SK-N-SH treated with all-trans-retinoic acid at 6 μM for 48 hours (cell line): ENCODE measurements at regions not wholly inside any gene's neighbourhood (a gene's known extent, or its start where the extent isn't known, plus 50 kb on each side); places are given as distances from the start of the nearest gene placed in this dataset.

Source experiments
- ATAC-seq: fragments of 200-7000 bp; cut with Tn5 transposase; 3 replicates; pipeline ENCODE4 v1.9.1; 2020; ENCODE audit warnings: mild to moderate bottlenecking, moderate library complexity
- ARNTL ChIP-seq: fragments of 450-650 bp; formaldehyde crosslinking; IDR thresholded peaks from 2 replicates; pipeline ENCODE4 v1.5.0; 2020; ENCODE audit warnings: low read depth, mild to moderate bottlenecking, moderate library complexity, borderline replicate concordance
- BACH2 ChIP-seq: fragments of 250-450 bp; sonication (Bioruptor Pico); IDR thresholded peaks from 2 replicates; pipeline ENCODE4 v1.9.0; 2021; ENCODE audit warnings: mild to moderate bottlenecking, borderline replicate concordance
- CREB5 ChIP-seq: fragments of 250-450 bp; sonication (Bioruptor Pico); IDR thresholded peaks from 2 replicates; pipeline ENCODE4 v1.5.1; 2020; ENCODE audit warnings: low read depth, mild to moderate bottlenecking, moderate library complexity
- CSDC2 ChIP-seq: fragments of 250-450 bp; sonication (Bioruptor Pico); IDR thresholded peaks from 2 replicates; pipeline ENCODE4 v1.5.0; 2020; ENCODE audit warnings: mild to moderate bottlenecking, moderate library complexity
- CSRNP3 ChIP-seq: fragments of 250-450 bp; sonication (Bioruptor Pico); IDR thresholded peaks from 2 replicates; pipeline ENCODE4 v1.5.1; 2021; ENCODE audit warnings: mild to moderate bottlenecking, moderate library complexity
- ESRRG ChIP-seq: fragments of 250-450 bp; sonication (Bioruptor Pico); IDR thresholded peaks from 2 replicates; pipeline ENCODE4 v1.6.1; 2021; ENCODE audit warnings: mild to moderate bottlenecking
- GLIS3 ChIP-seq: fragments of 250-450 bp; sonication (Bioruptor Pico); IDR thresholded peaks from 2 replicates; pipeline ENCODE4 v1.5.0; 2020; ENCODE audit warnings: mild to moderate bottlenecking, moderate library complexity
- ISL1 ChIP-seq: fragments of 250-450 bp; sonication (Bioruptor Pico); IDR thresholded peaks from 2 replicates; pipeline ENCODE4 v2.1.2; 2022; ENCODE audit warnings: mild to moderate bottlenecking, moderate library complexity
- OSR1 ChIP-seq: fragments of 250-450 bp; sonication (Bioruptor Pico); IDR thresholded peaks from 2 replicates; pipeline ENCODE4 v1.8.0; 2022; ENCODE audit warnings: moderate library complexity, mild to moderate bottlenecking, inconsistent platforms
- PATZ1 ChIP-seq: fragments of 250-450 bp; sonication (Bioruptor Pico); IDR thresholded peaks from 2 replicates; pipeline ENCODE4 v1.8.0; 2020; ENCODE audit warnings: mild to moderate bottlenecking, moderate library complexity, borderline replicate concordance
- POU6F1 ChIP-seq: fragments of 250-450 bp; sonication (Bioruptor Pico); IDR thresholded peaks from 2 replicates; pipeline ENCODE4 v1.8.0; 2021; ENCODE audit warnings: low read depth, mild to moderate bottlenecking, moderate library complexity, borderline replicate concordance
- PPARA ChIP-seq: fragments of 250-450 bp; sonication (Bioruptor Pico); IDR thresholded peaks from 2 replicates; pipeline ENCODE4 v1.5.0; 2020; ENCODE audit warnings: mild to moderate bottlenecking, borderline replicate concordance
- RARB ChIP-seq: fragments of 250-450 bp; sonication (Bioruptor Pico); IDR thresholded peaks from 2 replicates; pipeline ENCODE4 v1.8.0; 2021; ENCODE audit warnings: mild to moderate bottlenecking, moderate library complexity
- SNAI2 ChIP-seq: fragments of 250-450 bp; sonication (Bioruptor Pico); IDR thresholded peaks from 2 replicates; pipeline ENCODE4 v1.5.0; 2020; ENCODE audit warnings: mild to moderate bottlenecking, moderate library complexity
- TOX ChIP-seq: fragments of 250-450 bp; sonication (Bioruptor Pico); IDR thresholded peaks from 2 replicates; pipeline ENCODE4 v1.8.0; 2021; ENCODE audit warnings: mild to moderate bottlenecking, moderate library complexity, borderline replicate concordance
- TSHZ2 ChIP-seq: fragments of 250-450 bp; sonication (Bioruptor Pico); IDR thresholded peaks from 2 replicates; pipeline ENCODE4 v1.5.0; 2020; ENCODE audit warnings: mild to moderate bottlenecking, moderate library complexity
- ZC3H10 ChIP-seq: fragments of 250-450 bp; sonication (Bioruptor Pico); IDR thresholded peaks from 2 replicates; pipeline ENCODE4 v1.5.1; 2021; ENCODE audit warnings: mild to moderate bottlenecking, moderate library complexity
- ZFP3 ChIP-seq: fragments of 250-450 bp; sonication (Bioruptor Pico); IDR thresholded peaks from 2 replicates; pipeline ENCODE4 v1.5.0; 2020; ENCODE audit warnings: mild to moderate bottlenecking, moderate library complexity
- ZFP30 ChIP-seq: fragments of 450-650 bp; formaldehyde crosslinking; IDR thresholded peaks from 2 replicates; pipeline ENCODE4 v1.5.0; 2022; ENCODE audit warnings: mild to moderate bottlenecking, moderate library complexity
- ZNF565 ChIP-seq: fragments of 450-650 bp; formaldehyde crosslinking; conservative IDR thresholded peaks from 2 replicates; pipeline ENCODE4 v1.5.0; 2020; ENCODE audit warnings: low read depth, mild to moderate bottlenecking, moderate library complexity
- ZNF70 ChIP-seq: fragments of 450-650 bp; formaldehyde crosslinking; IDR thresholded peaks from 2 replicates; pipeline ENCODE4 v1.5.0; 2020; ENCODE audit warnings: mild to moderate bottlenecking, moderate library complexity
- ZNF8 ChIP-seq: fragments of 450-650 bp; formaldehyde crosslinking; IDR thresholded peaks from 2 replicates; pipeline ENCODE4 v1.5.0; 2020; ENCODE audit warnings: mild to moderate bottlenecking, moderate library complexity

GRCh38 chr2:204201507-204201906 lies 264.9 kb downstream of the ICOS start:
- ATAC-seq: no peak

GRCh38 chr2:204202253-204202652 lies 265.7 kb downstream of the ICOS start:
- ATAC-seq: no peak
- no peak for TF ChIP-seq ZFP3 (CRISPR knock-in tag)
- no peak for TF ChIP-seq TSHZ2
- no peak for TF ChIP-seq ZC3H10 (CRISPR knock-in tag)
- no peak for TF ChIP-seq SNAI2 (CRISPR knock-in tag)
- TF ChIP-seq ZNF8 (CRISPR knock-in tag): no peak
- TF ChIP-seq TOX (CRISPR knock-in tag): no peak
- no peak for TF ChIP-seq OSR1 (CRISPR knock-in tag)
- TF ChIP-seq ZNF70: no peak

More at GRCh38 chr2:204201507-204201906, 264.9 kb downstream of the ICOS start:
- TF ChIP-seq BACH2 (CRISPR knock-in tag) (no peak), ZFP30 (no peak), ESRRG (CRISPR knock-in tag) (no peak), ARNTL (CRISPR knock-in tag) (no peak), ISL1 (CRISPR knock-in tag) (no peak), RARB (CRISPR knock-in tag) (no peak), ZNF70 (no peak), OSR1 (CRISPR knock-in tag) (no peak), SNAI2 (CRISPR knock-in tag) (no peak), TSHZ2 (no peak), POU6F1 (CRISPR knock-in tag) (no peak), CSDC2 (CRISPR knock-in tag) (no peak), PATZ1 (CRISPR knock-in tag) (no peak), ZC3H10 (CRISPR knock-in tag) (no peak), CSRNP3 (CRISPR knock-in tag) (no peak), PPARA (CRISPR knock-in tag) (no peak), CREB5 (CRISPR knock-in tag) (no peak), TOX (CRISPR knock-in tag) (no peak), GLIS3 (CRISPR knock-in tag) (no peak), ZNF565 (CRISPR knock-in tag) (no peak)
